ENCODE measurements at regions not wholly inside any gene's neighbourhood (a gene's known extent, or its start where the extent isn't known, plus 50 kb on each side); places are given as distances from the start of the nearest gene placed in this dataset.

DNA sequence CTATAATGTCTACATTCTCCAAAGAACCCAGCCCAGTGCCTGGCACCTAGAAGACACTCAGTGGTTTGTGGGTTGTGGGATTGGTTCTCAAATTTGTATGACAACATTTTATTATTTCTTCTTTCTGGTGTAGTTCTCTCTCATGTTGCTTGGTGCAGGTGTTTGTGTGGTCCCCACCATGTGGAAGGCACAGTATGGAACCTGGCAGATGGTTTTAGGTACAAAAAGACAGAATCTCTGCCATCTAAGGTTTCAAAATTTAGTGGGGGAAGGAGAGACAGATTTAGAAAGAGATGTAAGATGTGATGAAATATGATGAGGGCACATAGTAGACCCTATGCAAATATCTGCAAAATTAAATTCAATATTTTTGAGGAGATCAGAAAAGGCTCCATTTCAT is 323.8 kb downstream of the CDK5RAP2 start:
- TF ChIP-seq, protein P1, sequence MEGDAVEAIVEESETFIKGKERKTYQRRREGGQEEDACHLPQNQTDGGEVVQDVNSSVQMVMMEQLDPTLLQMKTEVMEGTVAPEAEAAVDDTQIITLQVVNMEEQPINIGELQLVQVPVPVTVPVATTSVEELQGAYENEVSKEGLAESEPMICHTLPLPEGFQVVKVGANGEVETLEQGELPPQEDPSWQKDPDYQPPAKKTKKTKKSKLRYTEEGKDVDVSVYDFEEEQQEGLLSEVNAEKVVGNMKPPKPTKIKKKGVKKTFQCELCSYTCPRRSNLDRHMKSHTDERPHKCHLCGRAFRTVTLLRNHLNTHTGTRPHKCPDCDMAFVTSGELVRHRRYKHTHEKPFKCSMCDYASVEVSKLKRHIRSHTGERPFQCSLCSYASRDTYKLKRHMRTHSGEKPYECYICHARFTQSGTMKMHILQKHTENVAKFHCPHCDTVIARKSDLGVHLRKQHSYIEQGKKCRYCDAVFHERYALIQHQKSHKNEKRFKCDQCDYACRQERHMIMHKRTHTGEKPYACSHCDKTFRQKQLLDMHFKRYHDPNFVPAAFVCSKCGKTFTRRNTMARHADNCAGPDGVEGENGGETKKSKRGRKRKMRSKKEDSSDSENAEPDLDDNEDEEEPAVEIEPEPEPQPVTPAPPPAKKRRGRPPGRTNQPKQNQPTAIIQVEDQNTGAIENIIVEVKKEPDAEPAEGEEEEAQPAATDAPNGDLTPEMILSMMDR (IDR thresholded peaks at IDR 0.05; ENCODE audit: extremely low read depth in 1 of 2, insufficient read depth in 1 of 2, low read depth in 1 of 2, low read length in 2 of 2): no peak
- TF ChIP-seq POLR2A (IDR thresholded peaks at IDR 0.05; ENCODE audit: low read depth, low read length): no peak
- no peak for TF ChIP-seq EZH2 (IDR thresholded peaks at IDR 0.05; ENCODE audit: borderline replicate concordance, low read depth, low read length, severe bottlenecking)
- no peak for TF ChIP-seq MYC (IDR thresholded peaks at IDR 0.05; ENCODE audit: low read depth, low read length)
- TF ChIP-seq JUN (IDR thresholded peaks at IDR 0.05; ENCODE audit: borderline replicate concordance, insufficient read depth, insufficient read length, low read depth): no peak
- TF ChIP-seq POLR2AphosphoS5 (IDR thresholded peaks at IDR 0.05; ENCODE audit: insufficient read depth, low read depth, low read length): no peak
- TF ChIP-seq, protein P2, sequence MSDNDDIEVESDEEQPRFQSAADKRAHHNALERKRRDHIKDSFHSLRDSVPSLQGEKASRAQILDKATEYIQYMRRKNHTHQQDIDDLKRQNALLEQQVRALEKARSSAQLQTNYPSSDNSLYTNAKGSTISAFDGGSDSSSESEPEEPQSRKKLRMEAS (IDR thresholded peaks at IDR 0.05; ENCODE audit: insufficient read depth, insufficient read length): no peak
- no peak for TF ChIP-seq GATA2 (IDR thresholded peaks at IDR 0.05; ENCODE audit: insufficient read depth, insufficient read length, low read depth, low read length)

Measured in endothelial cell of umbilical vein (primary cell).